Heart right ventricle (tissue), 16 donors: ENCODE measurements at regions not wholly inside any gene's neighbourhood (a gene's known extent, or its start where the extent isn't known, plus 50 kb on each side); places are given as distances from the start of the nearest gene placed in this dataset.

Experiments used
- ATAC-seq, 8 donors: fragments of 200-7000 bp; cut with Tn5 transposase; one replicate each; pipeline ENCODE4 v1.9.1; 2020; ENCODE audit warnings: mild to moderate bottlenecking in 8 of 8, moderate library complexity in 8 of 8, moderate number of reproducible peaks in 1 of 8
- DNase-seq, 2 donors: peaks; one replicate each; pipeline ENCODE4 v3.0.0-alpha.2; 2020
- H3K27ac ChIP-seq, 10 donors: fragments of 200-600 bp; sonication (generic) in 2 of 10; one replicate each; pipeline versions ENCODE4 v1.5.0 to v1.8.0; 2020 to 2022; ENCODE audit warnings: mild to moderate bottlenecking in 3 of 10
- H3K27me3 ChIP-seq, 7 donors: fragments of 200-600 bp; one replicate each; pipeline ENCODE4 v1.8.0; 2021 to 2022; ENCODE audit warnings: mild to moderate bottlenecking in 2 of 7
- H3K36me3 ChIP-seq, 9 donors: fragments of 200-600 bp; sonication (generic) in 1 of 9; one replicate each; pipeline versions ENCODE4 v1.5.0 to v1.8.0; 2020 to 2022; ENCODE audit warnings: mild to moderate bottlenecking in 2 of 9
- H3K4me1 ChIP-seq, 9 donors: fragments of 200-600 bp; sonication (generic) in 1 of 9; one replicate each; pipeline versions ENCODE4 v1.5.0 to v1.8.0; 2020 to 2022; ENCODE audit warnings: mild to moderate bottlenecking in 4 of 9
- H3K4me3 ChIP-seq, 10 donors: fragments of 200-600 bp; sonication (generic) in 2 of 10; one replicate each; pipeline versions ENCODE4 v1.5.0 to v1.8.0; 2020 to 2022; ENCODE audit warnings: mild to moderate bottlenecking in 7 of 10, moderate library complexity in 2 of 10
- H3K9me3 ChIP-seq, 11 donors: fragments of 200-600 bp in 10 of 11; sonication (generic) in 2 of 11; one replicate each; pipeline versions ENCODE4 v1.5.0 to v1.8.0; 2013 to 2022; ENCODE audit warnings: mild to moderate bottlenecking in 2 of 11, control low read depth in 1 of 11, moderate library complexity in 1 of 11
- WGBS, 2 donors: extraction: QIAGEN DNeasy Blood & Tissue Kit; methylation state at CpG; one replicate each; pipeline ENCODE4 v1.1.7; 2013; ENCODE audit warnings: inconsistent platforms in 1 of 2; 5-methylcytosine and 5-hydroxymethylcytosine counted together
- intact Hi-C, 10 donors: fragments of 100-400 bp; cut with DNase I; formaldehyde crosslinking; loops; one replicate each; pipeline versions ENCODE4 v1.11.1 to v1.14.2; 2022
- TF ChIP-seq, protein P1 (sequence below), 9 donors: fragments of 200-600 bp; sonication (generic) in 2 of 9; IDR thresholded peaks; one replicate each; pipeline versions ENCODE4 v1.5.0 to v1.8.0; 2021 to 2022; ENCODE audit warnings: antibody characterized with exemption in 9 of 9, mild to moderate bottlenecking in 5 of 9, moderate library complexity in 1 of 9
- donor health status: Arrhythmogenic right ventricular cardiomyopathy.
- donor health status: ischemic (EF 13 %, LVEDD 7.1; RV severe dilation, severe dysfunction).
- donor health status: healthy with polysubstance abuse.
- donor health status: DM: no; HTN: yes; CAD: no.
- donor health status: DM: no; HTN: no; CAD: no.
- donor health status: ischemic (EF 25% LVEDD 6.9; RV normal size, moderate dysfunction).
- donor health status: ischemic (EF 25% LVEDD 5.7; RV mildly dilated, moderate dysfunction).
- donor health status: healthy.
- donor health status: DM: yes; HTN: yes; CAD: no.
- donor health status: Ischemic cardiomyopathy.
- donor health status: ischemic (EF 35%, LVEDD 5.7; RV mildly dilated, moderate dysfunction).
- donor health status: nonischemic (EF 11% LVEDD 7.7; RV severe dilation, severe dysfunction).
- donor health status: DM: yes; HTN: yes; CAD: no.
- donor health status: PGD.
- donor health status: ischemic (EF 29% LVEDD 5.4; RV normal size, mild dysfunction).
- donor health status: nonischemic (EF 23%, LVEDD 6.1; RV moderate dilation, normal function).

GRCh38 chr15:96408591-96409183 is 78.2 kb downstream of the NR2F2 start:
- TF ChIP-seq, protein P1, sequence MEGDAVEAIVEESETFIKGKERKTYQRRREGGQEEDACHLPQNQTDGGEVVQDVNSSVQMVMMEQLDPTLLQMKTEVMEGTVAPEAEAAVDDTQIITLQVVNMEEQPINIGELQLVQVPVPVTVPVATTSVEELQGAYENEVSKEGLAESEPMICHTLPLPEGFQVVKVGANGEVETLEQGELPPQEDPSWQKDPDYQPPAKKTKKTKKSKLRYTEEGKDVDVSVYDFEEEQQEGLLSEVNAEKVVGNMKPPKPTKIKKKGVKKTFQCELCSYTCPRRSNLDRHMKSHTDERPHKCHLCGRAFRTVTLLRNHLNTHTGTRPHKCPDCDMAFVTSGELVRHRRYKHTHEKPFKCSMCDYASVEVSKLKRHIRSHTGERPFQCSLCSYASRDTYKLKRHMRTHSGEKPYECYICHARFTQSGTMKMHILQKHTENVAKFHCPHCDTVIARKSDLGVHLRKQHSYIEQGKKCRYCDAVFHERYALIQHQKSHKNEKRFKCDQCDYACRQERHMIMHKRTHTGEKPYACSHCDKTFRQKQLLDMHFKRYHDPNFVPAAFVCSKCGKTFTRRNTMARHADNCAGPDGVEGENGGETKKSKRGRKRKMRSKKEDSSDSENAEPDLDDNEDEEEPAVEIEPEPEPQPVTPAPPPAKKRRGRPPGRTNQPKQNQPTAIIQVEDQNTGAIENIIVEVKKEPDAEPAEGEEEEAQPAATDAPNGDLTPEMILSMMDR (IDR thresholded peaks at IDR 0.05) = no peak
- no peak for ATAC-seq

DNA sequence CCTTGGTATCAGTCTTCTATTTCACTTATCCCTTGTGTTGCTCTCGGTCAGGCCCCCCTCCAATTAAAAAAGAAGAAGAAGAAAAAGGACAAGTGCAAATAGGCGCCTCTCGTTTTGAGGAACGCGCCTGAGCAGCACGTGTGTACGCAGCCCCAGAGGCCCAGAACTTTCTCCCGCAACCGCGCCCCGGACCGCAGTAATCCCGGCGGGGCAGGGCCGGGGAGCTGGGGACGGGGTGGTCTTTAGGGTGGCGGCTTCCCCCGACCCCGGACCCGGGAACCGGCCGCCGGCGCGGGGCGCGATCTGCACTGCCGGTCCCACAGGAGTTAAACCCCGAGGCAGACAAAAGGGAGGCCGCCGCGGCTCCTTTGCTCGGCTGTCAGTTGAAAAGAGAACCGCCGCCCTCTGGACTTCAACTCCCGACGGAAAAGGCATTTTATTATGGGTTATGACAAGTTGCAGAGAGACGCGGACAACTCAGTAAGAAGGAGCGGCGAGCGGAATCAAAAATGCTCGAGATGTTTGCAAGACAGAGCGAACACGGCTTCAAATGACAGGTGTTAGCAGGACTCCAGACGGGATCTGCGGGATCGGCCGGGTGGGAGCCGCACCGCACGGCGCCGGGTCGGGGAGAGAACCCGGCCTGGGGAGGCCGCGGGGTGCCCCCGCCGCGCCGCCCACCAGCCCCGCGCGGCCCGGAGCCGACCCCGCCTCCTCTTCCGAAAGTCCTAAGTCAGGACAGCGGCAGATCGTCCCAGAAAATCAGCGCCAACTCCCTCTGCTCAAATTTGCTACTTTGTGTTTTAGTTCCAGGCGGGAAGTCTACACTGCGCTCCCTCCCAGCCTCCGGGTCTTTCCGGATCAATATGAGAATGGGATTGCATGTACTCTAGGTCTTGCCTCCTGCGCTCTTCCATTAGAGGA is 79.0 kb downstream of the NR2F2 start:
- peaks cover 21 to 98% (median 92%) of the 10 kb centered on the region in 7 donors for H3K27me3 ChIP-seq
- WGBS, 2 donors = 2 to 3% methylated on average over 77 of the region's 77 CpGs
- H3K9me3 ChIP-seq = no peaks in the 10 kb centered on the region
- DNase-seq (no peak), ATAC-seq (peak in 2 of 8 donors; percentile 43 to 59)
- intact Hi-C loops = loop anchor here in 1 of 10 donors (10.0 kb wide), 1 partner anchor 55 kb away; no protein-coding TSS in a partner anchor
- H3K36me3 ChIP-seq = no peaks in the 10 kb centered on the region
- TF ChIP-seq, protein P1 (IDR thresholded peaks at IDR 0.05) = no peak
- no peak overlapping the region for H3K27ac ChIP-seq
- peak overlapping the region in 9 of 10 donors; percentile 23 to 50 (median 38) for H3K4me3 ChIP-seq
- peaks cover 7 to 20% (median 14%) of the 10 kb centered on the region in 9 donors for H3K4me1 ChIP-seq

More at GRCh38 chr15:96408591-96409183, 78.2 kb downstream of the NR2F2 start:
- Histone ChIP-seq H3K4me1 (peaks cover 7 to 20% (median 14%) of the 10 kb centered on the region in 9 donors), H3K4me3 (peak overlapping the region in 5 of 10 donors; percentile 23 to 50 (median 44)), H3K27ac (no peak overlapping the region), H3K36me3 (no peaks in the 10 kb centered on the region), H3K9me3 (no peaks in the 10 kb centered on the region), H3K27me3 (peaks cover 21 to 97% (median 89%) of the 10 kb centered on the region in 7 donors)
- WGBS, 2 donors = 14 to 17% methylated on average over 20 of the region's 20 CpGs
- DNase-seq = no peak
- intact Hi-C loops = no loop called here

DNA sequence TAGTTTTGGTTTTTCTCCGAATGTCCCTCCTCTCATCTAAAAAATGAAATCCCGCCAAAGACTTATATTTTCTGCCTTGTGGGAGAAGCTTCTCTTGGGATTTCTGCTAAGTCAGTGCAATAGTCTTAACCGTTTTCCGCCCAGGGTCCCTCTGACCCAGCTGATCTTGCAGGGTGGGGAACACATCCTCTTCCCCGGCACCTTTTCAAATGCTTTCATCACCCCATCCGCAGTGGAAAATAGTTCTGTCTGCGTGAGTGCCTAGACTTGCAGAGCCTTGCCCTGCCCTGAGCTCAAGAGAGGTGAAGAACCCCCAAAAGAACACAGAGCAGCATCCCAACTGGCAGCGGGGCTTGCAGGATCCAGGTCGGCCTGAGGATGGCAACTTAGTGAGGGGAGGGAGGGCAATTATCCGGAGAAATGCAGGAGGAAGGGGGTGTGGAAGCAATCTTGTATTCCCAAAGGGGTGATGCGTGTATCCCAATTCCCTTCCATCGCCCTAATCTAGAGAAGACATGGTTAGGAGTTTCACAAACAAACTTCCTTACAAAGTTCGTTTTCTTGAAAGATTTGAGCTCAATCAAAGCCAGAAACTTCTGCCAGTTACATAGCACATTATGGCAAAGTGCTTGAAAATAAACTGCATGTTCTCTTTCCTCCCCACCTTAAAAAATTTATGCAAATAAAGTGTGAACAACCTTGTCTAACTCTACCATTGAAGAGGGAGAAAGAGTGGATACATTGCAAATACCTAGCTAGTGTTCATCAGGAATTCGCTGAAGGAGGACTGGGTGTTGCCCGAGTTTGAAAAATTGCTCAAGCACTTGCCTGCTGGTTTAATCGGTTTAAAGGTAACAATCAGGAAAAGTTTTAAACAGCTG is 79.9 kb downstream of the NR2F2 start:
- TF ChIP-seq, protein P1 (IDR thresholded peaks at IDR 0.05) = no peak
- H3K4me1 ChIP-seq = peaks cover 7 to 20% (median 14%) of the 10 kb centered on the region in 9 donors
- H3K4me3 ChIP-seq = peak overlapping the region in 8 of 10 donors; percentile 23 to 50 (median 38)
- H3K27me3 ChIP-seq = peaks cover 21 to 99% (median 94%) of the 10 kb centered on the region in 7 donors
- H3K36me3 ChIP-seq = no peaks in the 10 kb centered on the region
- no peak for ATAC-seq
- no peak for DNase-seq
- intact Hi-C loops = loop anchor here in 1 of 10 donors (10.0 kb wide), 1 partner anchor 56 kb away; no protein-coding TSS in a partner anchor
- 9 to 15% methylated on average over 16 of the region's 16 CpGs for WGBS, 2 donors
- H3K9me3 ChIP-seq = no peaks in the 10 kb centered on the region
- H3K27ac ChIP-seq = no peak overlapping the region
